Panc1 (cell line): ENCODE measurements at regions not wholly inside any gene's neighbourhood (a gene's known extent, or its start where the extent isn't known, plus 50 kb on each side); places are given as distances from the start of the nearest gene placed in this dataset.

Experiments used
- POLR2AphosphoS5 ChIP-seq: IDR thresholded peaks from 2 replicates; pipeline ENCODE4 v1.6.1; 2012; ENCODE audit warnings: mild to moderate bottlenecking, low read depth, low read length, moderate library complexity
- SIN3A ChIP-seq: IDR thresholded peaks from 2 replicates; pipeline ENCODE4 v1.6.1; 2012; ENCODE audit warnings: low read depth, mild to moderate bottlenecking, low read length, moderate library complexity, borderline replicate concordance; ENCODE audit not compliant: insufficient read depth
- TCF7L2 ChIP-seq: IDR thresholded peaks from 2 replicates; pipeline ENCODE4 v1.6.1; 2011; ENCODE audit warnings: mild to moderate bottlenecking, low read depth, low read length, inconsistent platforms
- TF ChIP-seq, protein P1 (sequence below), 2 experiments: IDR thresholded peaks; 2 replicates each; pipeline ENCODE4 v1.6.1; 2011 to 2012; ENCODE audit warnings: low read depth in 2 of 2, control low read depth in 1 of 2, low read length in 1 of 2, mild to moderate bottlenecking in 1 of 2, moderate library complexity in 1 of 2; ENCODE audit not compliant: insufficient read depth in 1 of 2
- TF ChIP-seq, protein P2 (sequence below): fragments of 450-650 bp; IDR thresholded peaks from 2 replicates; pipeline ENCODE4 v1.5.1; 2017; ENCODE audit warnings: mild to moderate bottlenecking

DNA sequence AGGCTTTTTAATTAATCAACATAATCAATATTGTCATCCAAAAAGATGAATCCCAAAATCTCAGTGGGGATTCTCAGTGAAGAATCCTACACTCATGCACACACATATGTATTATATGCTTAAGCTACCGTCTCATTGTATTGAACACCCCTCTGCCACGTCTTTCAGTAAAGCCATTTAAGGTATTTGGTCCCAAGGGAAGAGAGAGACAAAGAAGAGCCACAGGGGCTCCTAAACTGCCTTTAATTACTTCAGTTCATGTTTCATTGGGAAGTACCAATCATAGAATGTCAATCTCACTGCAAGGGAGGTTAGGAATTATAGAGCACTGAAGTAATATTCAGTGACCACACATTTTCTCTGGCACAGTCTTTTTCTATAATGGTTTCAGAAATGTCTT lies 388.6 kb upstream of the NEGR1 start:
- TF ChIP-seq, protein P1, sequence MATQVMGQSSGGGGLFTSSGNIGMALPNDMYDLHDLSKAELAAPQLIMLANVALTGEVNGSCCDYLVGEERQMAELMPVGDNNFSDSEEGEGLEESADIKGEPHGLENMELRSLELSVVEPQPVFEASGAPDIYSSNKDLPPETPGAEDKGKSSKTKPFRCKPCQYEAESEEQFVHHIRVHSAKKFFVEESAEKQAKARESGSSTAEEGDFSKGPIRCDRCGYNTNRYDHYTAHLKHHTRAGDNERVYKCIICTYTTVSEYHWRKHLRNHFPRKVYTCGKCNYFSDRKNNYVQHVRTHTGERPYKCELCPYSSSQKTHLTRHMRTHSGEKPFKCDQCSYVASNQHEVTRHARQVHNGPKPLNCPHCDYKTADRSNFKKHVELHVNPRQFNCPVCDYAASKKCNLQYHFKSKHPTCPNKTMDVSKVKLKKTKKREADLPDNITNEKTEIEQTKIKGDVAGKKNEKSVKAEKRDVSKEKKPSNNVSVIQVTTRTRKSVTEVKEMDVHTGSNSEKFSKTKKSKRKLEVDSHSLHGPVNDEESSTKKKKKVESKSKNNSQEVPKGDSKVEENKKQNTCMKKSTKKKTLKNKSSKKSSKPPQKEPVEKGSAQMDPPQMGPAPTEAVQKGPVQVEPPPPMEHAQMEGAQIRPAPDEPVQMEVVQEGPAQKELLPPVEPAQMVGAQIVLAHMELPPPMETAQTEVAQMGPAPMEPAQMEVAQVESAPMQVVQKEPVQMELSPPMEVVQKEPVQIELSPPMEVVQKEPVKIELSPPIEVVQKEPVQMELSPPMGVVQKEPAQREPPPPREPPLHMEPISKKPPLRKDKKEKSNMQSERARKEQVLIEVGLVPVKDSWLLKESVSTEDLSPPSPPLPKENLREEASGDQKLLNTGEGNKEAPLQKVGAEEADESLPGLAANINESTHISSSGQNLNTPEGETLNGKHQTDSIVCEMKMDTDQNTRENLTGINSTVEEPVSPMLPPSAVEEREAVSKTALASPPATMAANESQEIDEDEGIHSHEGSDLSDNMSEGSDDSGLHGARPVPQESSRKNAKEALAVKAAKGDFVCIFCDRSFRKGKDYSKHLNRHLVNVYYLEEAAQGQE (IDR thresholded peaks at IDR 0.05; ENCODE audit: insufficient read depth in 1 of 2, low read depth in 2 of 2, low read length in 1 of 2) = no peak
- TF ChIP-seq, protein P2, sequence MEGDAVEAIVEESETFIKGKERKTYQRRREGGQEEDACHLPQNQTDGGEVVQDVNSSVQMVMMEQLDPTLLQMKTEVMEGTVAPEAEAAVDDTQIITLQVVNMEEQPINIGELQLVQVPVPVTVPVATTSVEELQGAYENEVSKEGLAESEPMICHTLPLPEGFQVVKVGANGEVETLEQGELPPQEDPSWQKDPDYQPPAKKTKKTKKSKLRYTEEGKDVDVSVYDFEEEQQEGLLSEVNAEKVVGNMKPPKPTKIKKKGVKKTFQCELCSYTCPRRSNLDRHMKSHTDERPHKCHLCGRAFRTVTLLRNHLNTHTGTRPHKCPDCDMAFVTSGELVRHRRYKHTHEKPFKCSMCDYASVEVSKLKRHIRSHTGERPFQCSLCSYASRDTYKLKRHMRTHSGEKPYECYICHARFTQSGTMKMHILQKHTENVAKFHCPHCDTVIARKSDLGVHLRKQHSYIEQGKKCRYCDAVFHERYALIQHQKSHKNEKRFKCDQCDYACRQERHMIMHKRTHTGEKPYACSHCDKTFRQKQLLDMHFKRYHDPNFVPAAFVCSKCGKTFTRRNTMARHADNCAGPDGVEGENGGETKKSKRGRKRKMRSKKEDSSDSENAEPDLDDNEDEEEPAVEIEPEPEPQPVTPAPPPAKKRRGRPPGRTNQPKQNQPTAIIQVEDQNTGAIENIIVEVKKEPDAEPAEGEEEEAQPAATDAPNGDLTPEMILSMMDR = no peak
- TF ChIP-seq TCF7L2 = no peak
- no peak for TF ChIP-seq SIN3A
- TF ChIP-seq POLR2AphosphoS5 = no peak
